Spleen (tissue), 7 donors: ENCODE measurements at regions not wholly inside any gene's neighbourhood (a gene's known extent, or its start where the extent isn't known, plus 50 kb on each side); places are given as distances from the start of the nearest gene placed in this dataset.

Source experiments
- POLR2A ChIP-seq, 3 donors: fragments of 450-650 bp; IDR thresholded peaks; one replicate each; pipeline ENCODE4 v1.5.1; 2017; ENCODE audit warnings: antibody characterized with exemption in 3 of 3, mild to moderate bottlenecking in 1 of 3
- POLR2AphosphoS5 ChIP-seq, 3 donors: sonication (generic); formaldehyde crosslinking; IDR thresholded peaks; one replicate each; pipeline ENCODE4 v1.5.1; 2017; ENCODE audit warnings: antibody characterized with exemption in 3 of 3
- TF ChIP-seq, protein P1 (sequence below), 11 experiments: fragments of 200-600 bp in 7 of 11; fragments of 450-650 bp in 4 of 11; sonication (generic) in 4 of 11; IDR thresholded peaks in 8 of 11; conservative IDR thresholded peaks in 3 of 11; 1 replicate in 7 of 11; 2 replicates in 4 of 11; pipeline versions ENCODE4 v1.4.0 to v1.8.0; 2016 to 2021; ENCODE audit warnings: antibody characterized with exemption in 11 of 11, inconsistent platforms in 4 of 11, mild to moderate bottlenecking in 1 of 11
- donor health status: DM: no; HTN: no; CAD: no; lungs with moderate emphysema.
- donor health status: DM: no; HTN: no; CAD: no.
- donor health status: DM: no; HTN: no; CAD: no.

GRCh38 chr6:77036400-77036799 is 426.9 kb downstream of the HTR1B start:
- TF ChIP-seq, protein P1, sequence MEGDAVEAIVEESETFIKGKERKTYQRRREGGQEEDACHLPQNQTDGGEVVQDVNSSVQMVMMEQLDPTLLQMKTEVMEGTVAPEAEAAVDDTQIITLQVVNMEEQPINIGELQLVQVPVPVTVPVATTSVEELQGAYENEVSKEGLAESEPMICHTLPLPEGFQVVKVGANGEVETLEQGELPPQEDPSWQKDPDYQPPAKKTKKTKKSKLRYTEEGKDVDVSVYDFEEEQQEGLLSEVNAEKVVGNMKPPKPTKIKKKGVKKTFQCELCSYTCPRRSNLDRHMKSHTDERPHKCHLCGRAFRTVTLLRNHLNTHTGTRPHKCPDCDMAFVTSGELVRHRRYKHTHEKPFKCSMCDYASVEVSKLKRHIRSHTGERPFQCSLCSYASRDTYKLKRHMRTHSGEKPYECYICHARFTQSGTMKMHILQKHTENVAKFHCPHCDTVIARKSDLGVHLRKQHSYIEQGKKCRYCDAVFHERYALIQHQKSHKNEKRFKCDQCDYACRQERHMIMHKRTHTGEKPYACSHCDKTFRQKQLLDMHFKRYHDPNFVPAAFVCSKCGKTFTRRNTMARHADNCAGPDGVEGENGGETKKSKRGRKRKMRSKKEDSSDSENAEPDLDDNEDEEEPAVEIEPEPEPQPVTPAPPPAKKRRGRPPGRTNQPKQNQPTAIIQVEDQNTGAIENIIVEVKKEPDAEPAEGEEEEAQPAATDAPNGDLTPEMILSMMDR (IDR thresholded peaks at IDR 0.05 in 8 of 11, conservative IDR thresholded peaks at IDR 0.05 in 3 of 11) = no peak
- TF ChIP-seq POLR2A (IDR thresholded peaks at IDR 0.05) = no peak
- TF ChIP-seq POLR2AphosphoS5 (IDR thresholded peaks at IDR 0.05) = no peak
